DOHH2 (cell line): ENCODE measurements at regions not wholly inside any gene's neighbourhood (a gene's known extent, or its start where the extent isn't known, plus 50 kb on each side); places are given as distances from the start of the nearest gene placed in this dataset.

Experiments used
- CTCF ChIP-seq: fragments of 200-600 bp; sonication (generic); IDR thresholded peaks from one replicate; pipeline ENCODE4 v1.5.1; 2014; ENCODE audit warnings: antibody characterized with exemption, mild to moderate bottlenecking, low read depth, low read length; ENCODE audit not compliant: poor library complexity, severe bottlenecking
- EZH2phosphoT487 ChIP-seq: fragments of 200-600 bp; sonication (generic); IDR thresholded peaks from 2 replicates; pipeline ENCODE4 v1.6.1; 2017; ENCODE audit warnings: borderline replicate concordance, mild to moderate bottlenecking, antibody characterized with exemption, low read length, moderate library complexity, mixed read lengths

GRCh38 chr4:134401798-134402197 lies 200.2 kb upstream of the PABPC4L start:
- TF ChIP-seq CTCF (no peak), EZH2phosphoT487 (no peak)
